ENCODE measurements at regions not wholly inside any gene's neighbourhood (a gene's known extent, or its start where the extent isn't known, plus 50 kb on each side); places are given as distances from the start of the nearest gene placed in this dataset.

- H3K27ac Mint-ChIP-seq = no peak overlapping the region
- no peak for DNase-seq
- peaks cover 18% of the 10 kb centered on the region for H3K27me3 Mint-ChIP-seq (ENCODE audit: low read depth)
These were observed 145.0 kb downstream of the WIF1 start for GRCh38 chr12:64976131-64976530.

GRCh38 chr12:64983771-64984278, 137.3 kb downstream of the WIF1 start:
- no peaks in the 10 kb centered on the region for H3K36me3 Mint-ChIP-seq (ENCODE audit: low read depth)
- H3K4me3 Mint-ChIP-seq = no peak overlapping the region
- intact Hi-C loops (cut with micrococcal nuclease) = no loop called here
- CTCF ChIA-PET = no interaction called here
- DNase-seq = no peak
- H3K9me3 Mint-ChIP-seq = peaks cover 9% of the 10 kb centered on the region
- peaks cover 28% of the 10 kb centered on the region for H3K27me3 Mint-ChIP-seq (ENCODE audit: low read depth)
- H3K27ac Mint-ChIP-seq = no peak overlapping the region
- H3K4me1 Mint-ChIP-seq (ENCODE audit: low read depth) = no peaks in the 10 kb centered on the region

More at GRCh38 chr12:64976131-64976530, 145.0 kb downstream of the WIF1 start:
- Mint-ChIP-seq H3K9me3 (peaks cover 9% of the 10 kb centered on the region), H3K4me1 (ENCODE audit: low read depth) (no peaks in the 10 kb centered on the region), H3K36me3 (ENCODE audit: low read depth) (no peaks in the 10 kb centered on the region), H3K4me3 (no peak overlapping the region)
- CTCF ChIA-PET = no interaction called here
- intact Hi-C loops (cut with micrococcal nuclease) = no loop called here

GRCh38 chr12:64991121-64991611, 129.9 kb downstream of the WIF1 start:
- H3K36me3 Mint-ChIP-seq (ENCODE audit: low read depth) = no peaks in the 10 kb centered on the region
- DNase-seq = no peak
- no peak overlapping the region for H3K27ac Mint-ChIP-seq
- intact Hi-C loops (cut with micrococcal nuclease) = no loop called here
- H3K9me3 Mint-ChIP-seq = no peaks in the 10 kb centered on the region
- CTCF ChIA-PET = no interaction called here
- peaks cover 15% of the 10 kb centered on the region for H3K27me3 Mint-ChIP-seq (ENCODE audit: low read depth)
- H3K4me3 Mint-ChIP-seq = no peak overlapping the region
- no peaks in the 10 kb centered on the region for H3K4me1 Mint-ChIP-seq (ENCODE audit: low read depth)

- no peaks in the 10 kb centered on the region for H3K4me1 Mint-ChIP-seq (ENCODE audit: low read depth)
- no peak overlapping the region for H3K27ac Mint-ChIP-seq
- H3K9me3 Mint-ChIP-seq = no peaks in the 10 kb centered on the region
- CTCF ChIA-PET = no interaction called here
- intact Hi-C loops (cut with micrococcal nuclease) = no loop called here
- no peaks in the 10 kb centered on the region for H3K36me3 Mint-ChIP-seq (ENCODE audit: low read depth)
- no peak for DNase-seq
- peaks cover 13% of the 10 kb centered on the region for H3K27me3 Mint-ChIP-seq (ENCODE audit: low read depth)
- no peak overlapping the region for H3K4me3 Mint-ChIP-seq
These were observed 129.0 kb downstream of the WIF1 start for GRCh38 chr12:64992116-64992515.

- Mint-ChIP-seq H3K27ac (no peak overlapping the region), H3K4me1 (ENCODE audit: low read depth) (no peaks in the 10 kb centered on the region), H3K9me3 (no peaks in the 10 kb centered on the region), H3K27me3 (ENCODE audit: low read depth) (peaks cover 13% of the 10 kb centered on the region), H3K36me3 (ENCODE audit: low read depth) (no peaks in the 10 kb centered on the region), H3K4me3 (no peak overlapping the region)
- CTCF ChIA-PET = no interaction called here
- intact Hi-C loops (cut with micrococcal nuclease) = no loop called here
- DNase-seq = no peak
These were observed 128.5 kb downstream of the WIF1 start for GRCh38 chr12:64992641-64993040.

- Mint-ChIP-seq H3K36me3 (ENCODE audit: low read depth) (no peaks in the 10 kb centered on the region), H3K27ac (no peak overlapping the region), H3K4me3 (no peak overlapping the region), H3K27me3 (ENCODE audit: low read depth) (peaks cover 21% of the 10 kb centered on the region), H3K4me1 (ENCODE audit: low read depth) (no peaks in the 10 kb centered on the region), H3K9me3 (no peaks in the 10 kb centered on the region)
- DNase-seq = no peak
- CTCF ChIA-PET = no interaction called here
- intact Hi-C loops (cut with micrococcal nuclease) = no loop called here
These were observed 127.6 kb downstream of the WIF1 start for GRCh38 chr12:64993461-64993860.

GRCh38 chr12:64995816-64996215, 125.3 kb downstream of the WIF1 start:
- peaks cover 23% of the 10 kb centered on the region for H3K27me3 Mint-ChIP-seq (ENCODE audit: low read depth)
- no peaks in the 10 kb centered on the region for H3K36me3 Mint-ChIP-seq (ENCODE audit: low read depth)
- intact Hi-C loops (cut with micrococcal nuclease) = no loop called here
- H3K27ac Mint-ChIP-seq = no peak overlapping the region
- no peak for DNase-seq
- H3K4me3 Mint-ChIP-seq = no peak overlapping the region
- CTCF ChIA-PET = interaction anchor here (1.0 to 1.4 kb wide), 2 partner anchors 45 to 105 kb away, joined by 3 to 5 read pairs; no protein-coding TSS in a partner anchor
- no peaks in the 10 kb centered on the region for H3K4me1 Mint-ChIP-seq (ENCODE audit: low read depth)
- H3K9me3 Mint-ChIP-seq = no peaks in the 10 kb centered on the region

- CTCF ChIA-PET = no interaction called here
- no peaks in the 10 kb centered on the region for H3K9me3 Mint-ChIP-seq
- intact Hi-C loops (cut with micrococcal nuclease) = no loop called here
- peaks cover 24% of the 10 kb centered on the region for H3K27me3 Mint-ChIP-seq (ENCODE audit: low read depth)
- DNase-seq = no peak
- no peak overlapping the region for H3K4me3 Mint-ChIP-seq
- H3K36me3 Mint-ChIP-seq (ENCODE audit: low read depth) = no peaks in the 10 kb centered on the region
- no peak overlapping the region for H3K27ac Mint-ChIP-seq
- no peaks in the 10 kb centered on the region for H3K4me1 Mint-ChIP-seq (ENCODE audit: low read depth)
These were observed 123.2 kb downstream of the WIF1 start for GRCh38 chr12:64997858-64998257.

- no peak overlapping the region for H3K27ac Mint-ChIP-seq
- peaks cover 26% of the 10 kb centered on the region for H3K27me3 Mint-ChIP-seq (ENCODE audit: low read depth)
- no peaks in the 10 kb centered on the region for H3K4me1 Mint-ChIP-seq (ENCODE audit: low read depth)
- intact Hi-C loops (cut with micrococcal nuclease) = no loop called here
- CTCF ChIA-PET = no interaction called here
- no peaks in the 10 kb centered on the region for H3K36me3 Mint-ChIP-seq (ENCODE audit: low read depth)
- H3K9me3 Mint-ChIP-seq = no peaks in the 10 kb centered on the region
- H3K4me3 Mint-ChIP-seq = no peak overlapping the region
- DNase-seq = no peak
These were observed 122.5 kb downstream of the WIF1 start for GRCh38 chr12:64998371-64999147.

GRCh38 chr12:64999148-64999425, 122.0 kb downstream of the WIF1 start:
- DNase-seq = no peak
- no peak overlapping the region for H3K27ac Mint-ChIP-seq
- no peaks in the 10 kb centered on the region for H3K9me3 Mint-ChIP-seq
- peaks cover 23% of the 10 kb centered on the region for H3K27me3 Mint-ChIP-seq (ENCODE audit: low read depth)
- CTCF ChIA-PET = interaction anchor here (0.6 kb wide), 1 partner anchor 116 kb away, joined by 4 read pairs; no protein-coding TSS in a partner anchor
- no peaks in the 10 kb centered on the region for H3K36me3 Mint-ChIP-seq (ENCODE audit: low read depth)
- no peaks in the 10 kb centered on the region for H3K4me1 Mint-ChIP-seq (ENCODE audit: low read depth)
- no peak overlapping the region for H3K4me3 Mint-ChIP-seq
- intact Hi-C loops (cut with micrococcal nuclease) = no loop called here

All from activated naive CD4-positive, alpha-beta T cell treated with anti-CD3 and anti-CD28 coated beads for 36 hours (primary cell).